ENCODE measurements at regions not wholly inside any gene's neighbourhood (a gene's known extent, or its start where the extent isn't known, plus 50 kb on each side); places are given as distances from the start of the nearest gene placed in this dataset.

DNA sequence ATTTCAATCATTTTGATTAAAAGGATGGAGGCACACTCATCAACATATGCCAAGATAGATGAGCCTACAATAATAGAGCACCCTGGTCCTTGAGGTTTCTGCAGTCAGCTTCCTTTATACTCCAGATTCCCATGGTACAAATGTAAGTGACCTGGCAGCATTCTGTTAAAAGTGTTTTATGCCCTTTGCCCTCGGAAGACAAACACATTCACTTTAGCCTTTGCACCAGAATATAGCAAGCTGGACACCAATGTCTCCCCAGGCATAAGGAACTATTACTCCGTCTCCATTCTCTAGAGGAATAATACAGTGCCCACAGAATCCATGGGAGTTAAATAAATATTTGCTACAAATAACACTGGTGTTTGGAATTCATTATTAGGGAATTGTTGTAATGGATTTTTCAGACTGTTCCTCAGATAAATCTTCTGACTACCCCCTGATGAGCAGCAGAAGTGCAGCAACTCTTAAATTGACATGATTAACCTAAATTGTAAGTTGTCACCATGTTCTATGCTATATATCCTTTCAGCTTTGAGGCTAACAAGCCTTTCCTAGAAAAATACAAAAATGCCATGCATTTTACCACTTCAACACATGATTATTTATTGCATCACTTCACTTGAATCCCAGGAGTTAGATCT, 340.2 kb downstream of the TBC1D32 start:
- TF ChIP-seq POLR2AphosphoS5 (IDR thresholded peaks at IDR 0.05; ENCODE audit: low read depth, low read length), result no peak
- TF ChIP-seq CTCF (IDR thresholded peaks at IDR 0.05; ENCODE audit: control extremely low read depth in 1 of 3, insufficient read depth in 1 of 3, low read depth in 1 of 3, low read length in 3 of 3), result no peak
- TF ChIP-seq JUND (IDR thresholded peaks at IDR 0.05; ENCODE audit: low read length), result no peak
- TF ChIP-seq POLR2A (IDR thresholded peaks at IDR 0.05; ENCODE audit: control extremely low read depth in 1 of 2, low read depth in 2 of 2, low read length in 2 of 2), result no peak
- TF ChIP-seq GABPA (IDR thresholded peaks at IDR 0.05; ENCODE audit: borderline replicate concordance, insufficient read depth, low read length), result no peak
- no peak for TF ChIP-seq RAD21 (IDR thresholded peaks at IDR 0.05 in 1 of 2, conservative IDR thresholded peaks at IDR 0.05 in 1 of 2; ENCODE audit: low read depth in 2 of 2, low read length in 2 of 2)
- TF ChIP-seq SIN3A (conservative IDR thresholded peaks at IDR 0.05 in 1 of 2, IDR thresholded peaks at IDR 0.05 in 1 of 2; ENCODE audit: low read depth in 1 of 2, low read length in 2 of 2), result no peak
- TF ChIP-seq SP1 (IDR thresholded peaks at IDR 0.05; ENCODE audit: low read depth, low read length), result no peak
- no peak for TF ChIP-seq SP2 (IDR thresholded peaks at IDR 0.05; ENCODE audit: low read length)
- TF ChIP-seq BRCA1 (IDR thresholded peaks at IDR 0.05; ENCODE audit: low read depth, low read length), result no peak
- TF ChIP-seq RFX5 (IDR thresholded peaks at IDR 0.05; ENCODE audit: borderline replicate concordance, low read depth, low read length), result no peak
- TF ChIP-seq KDM5A (IDR thresholded peaks at IDR 0.05; ENCODE audit: low read length), result no peak
